ENCODE measurements at regions not wholly inside any gene's neighbourhood (a gene's known extent, or its start where the extent isn't known, plus 50 kb on each side); places are given as distances from the start of the nearest gene placed in this dataset.

DNA sequence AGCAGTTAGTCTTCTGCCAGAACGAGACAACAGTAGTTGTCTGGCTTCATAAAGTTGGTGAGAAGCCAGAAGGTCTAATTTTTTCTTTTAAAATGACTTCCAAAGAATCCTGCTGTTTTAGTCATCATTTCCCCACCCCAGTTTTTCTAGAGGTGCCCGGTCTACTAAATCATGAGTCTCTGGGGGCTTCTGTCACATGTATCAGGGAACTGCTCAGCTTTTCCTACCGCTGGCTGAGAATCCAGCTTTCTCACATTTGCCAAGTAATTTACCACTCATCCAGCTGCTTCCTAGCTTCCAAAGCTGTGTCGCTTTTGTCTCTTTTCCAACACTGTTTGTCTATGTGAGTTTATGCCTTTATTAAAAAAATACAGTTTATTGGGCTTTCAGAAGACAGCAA is 183.3 kb downstream of the NSUN3 start:
- TF ChIP-seq, protein P1, sequence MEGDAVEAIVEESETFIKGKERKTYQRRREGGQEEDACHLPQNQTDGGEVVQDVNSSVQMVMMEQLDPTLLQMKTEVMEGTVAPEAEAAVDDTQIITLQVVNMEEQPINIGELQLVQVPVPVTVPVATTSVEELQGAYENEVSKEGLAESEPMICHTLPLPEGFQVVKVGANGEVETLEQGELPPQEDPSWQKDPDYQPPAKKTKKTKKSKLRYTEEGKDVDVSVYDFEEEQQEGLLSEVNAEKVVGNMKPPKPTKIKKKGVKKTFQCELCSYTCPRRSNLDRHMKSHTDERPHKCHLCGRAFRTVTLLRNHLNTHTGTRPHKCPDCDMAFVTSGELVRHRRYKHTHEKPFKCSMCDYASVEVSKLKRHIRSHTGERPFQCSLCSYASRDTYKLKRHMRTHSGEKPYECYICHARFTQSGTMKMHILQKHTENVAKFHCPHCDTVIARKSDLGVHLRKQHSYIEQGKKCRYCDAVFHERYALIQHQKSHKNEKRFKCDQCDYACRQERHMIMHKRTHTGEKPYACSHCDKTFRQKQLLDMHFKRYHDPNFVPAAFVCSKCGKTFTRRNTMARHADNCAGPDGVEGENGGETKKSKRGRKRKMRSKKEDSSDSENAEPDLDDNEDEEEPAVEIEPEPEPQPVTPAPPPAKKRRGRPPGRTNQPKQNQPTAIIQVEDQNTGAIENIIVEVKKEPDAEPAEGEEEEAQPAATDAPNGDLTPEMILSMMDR (IDR thresholded peaks at IDR 0.05) = no peak
- no peak for TF ChIP-seq EP300 (IDR thresholded peaks at IDR 0.05)
- no peak for TF ChIP-seq POLR2A (IDR thresholded peaks at IDR 0.05; ENCODE audit: low read depth)
